Neural progenitor cell (in vitro differentiated cells): ENCODE measurements at regions not wholly inside any gene's neighbourhood (a gene's known extent, or its start where the extent isn't known, plus 50 kb on each side); places are given as distances from the start of the nearest gene placed in this dataset.

Experiments
- DNase-seq: peaks from one replicate; pipeline ENCODE4 v3.0.0-alpha.2; 2016; ENCODE audit warnings: low spot score
- H2AFZ ChIP-seq: fragments of 200-600 bp; sonication (generic); replicated peaks from 2 replicates; pipeline ENCODE4 v1.6.1; 2016; ENCODE audit warnings: antibody characterized with exemption
- H3F3A ChIP-seq: fragments of 200-600 bp; sonication (generic); 2 replicates; pipeline ENCODE4 v1.6.1; 2016; ENCODE audit warnings: antibody characterized with exemption, low read depth
- H3K27ac ChIP-seq: fragments of 200-600 bp; sonication (generic); 2 replicates; pipeline ENCODE4 v1.5.1; 2016; ENCODE audit warnings: mild to moderate bottlenecking
- H3K27me3 ChIP-seq: fragments of 200-600 bp; sonication (generic); 2 replicates; pipeline ENCODE4 v1.6.1; 2016; ENCODE audit warnings: mild to moderate bottlenecking, moderate library complexity
- H3K36me3 ChIP-seq: fragments of 200-600 bp; sonication (generic); 2 replicates; pipeline ENCODE4 v1.5.1; 2016
- H3K4me1 ChIP-seq: fragments of 200-600 bp; sonication (generic); 2 replicates; pipeline ENCODE4 v1.6.1; 2016; ENCODE audit warnings: mixed run types
- H3K4me2 ChIP-seq: fragments of 200-600 bp; sonication (generic); 2 replicates; pipeline ENCODE4 v1.6.1; 2016
- H3K4me3 ChIP-seq: fragments of 200-600 bp; sonication (generic); 2 replicates; pipeline ENCODE4 v1.5.1; 2016
- H3K79me2 ChIP-seq: fragments of 200-600 bp; sonication (generic); 2 replicates; pipeline ENCODE4 v1.6.1; 2016; ENCODE audit warnings: low read depth
- H3K9ac ChIP-seq: fragments of 200-600 bp; sonication (generic); 2 replicates; pipeline ENCODE4 v1.6.1; 2016
- H3K9me3 ChIP-seq: fragments of 200-600 bp; sonication (generic); 2 replicates; pipeline ENCODE4 v1.5.1; 2016; ENCODE audit warnings: low read depth
- H4K20me1 ChIP-seq: fragments of 200-600 bp; sonication (generic); 2 replicates; pipeline ENCODE4 v1.6.1; 2016; ENCODE audit warnings: low read depth
- H3K27ac Mint-ChIP-seq: 3 replicates; pipeline ENCODE4 v1.8.0; 2021; ENCODE audit warnings: mixed read lengths
- H3K27me3 Mint-ChIP-seq: 2 replicates; pipeline ENCODE4 v1.8.0; 2022; ENCODE audit warnings: low read depth, mild to moderate bottlenecking, inconsistent platforms, moderate library complexity, mixed read lengths; ENCODE audit not compliant: insufficient read depth
- H3K36me3 Mint-ChIP-seq: 3 replicates; pipeline ENCODE4 v1.8.0; 2021; ENCODE audit warnings: mixed read lengths
- H3K4me1 Mint-ChIP-seq: 3 replicates; pipeline ENCODE4 v1.8.0; 2021; ENCODE audit warnings: mixed read lengths
- H3K4me3 Mint-ChIP-seq: 3 replicates; pipeline ENCODE4 v1.8.0; 2021; ENCODE audit warnings: mild to moderate bottlenecking, moderate library complexity, mixed read lengths
- H3K9me3 Mint-ChIP-seq: 3 replicates; pipeline ENCODE4 v1.8.0; 2020; ENCODE audit warnings: mixed read lengths
- CTCF ChIP-seq: fragments of 200-600 bp; sonication (generic); IDR thresholded peaks from 2 replicates; pipeline ENCODE4 v1.5.1; 2017; ENCODE audit warnings: antibody characterized with exemption, mild to moderate bottlenecking
- EZH2 ChIP-seq: fragments of 200-600 bp; sonication (generic); IDR thresholded peaks from 2 replicates; pipeline ENCODE4 v1.6.1; 2017; ENCODE audit warnings: antibody characterized with exemption, mild to moderate bottlenecking, moderate library complexity
- EZH2phosphoT487 ChIP-seq: fragments of 200-600 bp; sonication (generic); IDR thresholded peaks from 2 replicates; pipeline ENCODE4 v1.6.1; 2017; ENCODE audit warnings: antibody characterized with exemption

DNA sequence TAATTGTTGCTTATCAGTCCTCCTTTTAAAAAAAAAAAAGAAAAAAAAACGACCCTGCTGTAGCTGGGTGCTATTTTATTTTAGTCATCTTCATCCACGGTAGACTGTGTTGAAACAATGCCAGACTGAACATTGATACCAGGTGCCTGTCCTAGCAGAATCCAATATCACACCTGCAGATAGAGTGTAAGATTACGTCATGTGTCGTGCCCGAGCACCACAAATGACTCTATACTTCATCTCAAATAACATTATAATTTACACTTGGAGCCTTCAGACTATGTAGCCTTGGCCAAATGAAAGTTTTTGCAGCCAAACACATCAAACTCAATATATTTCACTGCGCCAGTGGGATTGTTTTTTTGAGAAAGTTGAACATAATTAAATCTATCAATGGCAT lies 410.6 kb downstream of the FGF9 start:
- no peak for TF ChIP-seq EZH2phosphoT487
- TF ChIP-seq EZH2: no peak
- TF ChIP-seq CTCF: no peak
- peaks cover 7% of the 10 kb centered on the region for H3K4me1 ChIP-seq
- Mint-ChIP-seq H3K36me3 (no peaks in the 10 kb centered on the region), H3K4me1 (no peaks in the 10 kb centered on the region), H3K27me3 (no peaks in the 10 kb centered on the region), H3K4me3 (no peak overlapping the region), H3K27ac (no peak overlapping the region), H3K9me3 (no peaks in the 10 kb centered on the region)
- no peaks in the 10 kb centered on the region for H3K9me3 ChIP-seq
- no peak overlapping the region for H3K4me3 ChIP-seq
- H3K9ac ChIP-seq: no peak overlapping the region
- no peaks in the 10 kb centered on the region for H3K36me3 ChIP-seq
- H3F3A ChIP-seq: no peaks in the 10 kb centered on the region
- no peak overlapping the region for H3K4me2 ChIP-seq
- H3K27me3 ChIP-seq: no peaks in the 10 kb centered on the region
- no peak for DNase-seq
- no peak overlapping the region for H3K27ac ChIP-seq
- no peak overlapping the region for H2AFZ ChIP-seq
- H3K79me2 ChIP-seq: no peaks in the 10 kb centered on the region
- no peaks in the 10 kb centered on the region for H4K20me1 ChIP-seq

- peaks cover 7% of the 10 kb centered on the region for H3K4me1 ChIP-seq
- no peaks in the 10 kb centered on the region for H3K4me1 Mint-ChIP-seq
- no peaks in the 10 kb centered on the region for H4K20me1 ChIP-seq
- H3K4me3 Mint-ChIP-seq: no peak overlapping the region
- TF ChIP-seq CTCF (no peak), EZH2 (no peak), EZH2phosphoT487 (no peak)
- no peaks in the 10 kb centered on the region for H3K27me3 Mint-ChIP-seq
- DNase-seq: no peak
- H3K36me3 Mint-ChIP-seq: no peaks in the 10 kb centered on the region
- no peak overlapping the region for H3K9ac ChIP-seq
- no peak overlapping the region for H3K4me2 ChIP-seq
- H3F3A ChIP-seq: no peaks in the 10 kb centered on the region
- no peaks in the 10 kb centered on the region for H3K9me3 ChIP-seq
- no peak overlapping the region for H3K4me3 ChIP-seq
- no peak overlapping the region for H3K27ac Mint-ChIP-seq
- H3K27me3 ChIP-seq: no peaks in the 10 kb centered on the region
- no peak overlapping the region for H2AFZ ChIP-seq
- no peaks in the 10 kb centered on the region for H3K36me3 ChIP-seq
- H3K27ac ChIP-seq: no peak overlapping the region
- H3K79me2 ChIP-seq: no peaks in the 10 kb centered on the region
- H3K9me3 Mint-ChIP-seq: no peaks in the 10 kb centered on the region
These were observed 411.2 kb downstream of the FGF9 start for GRCh38 chr13:22082030-22082429.

GRCh38 chr13:22082437-22083100 lies 411.7 kb downstream of the FGF9 start:
- no peak for TF ChIP-seq CTCF
- no peak for TF ChIP-seq EZH2phosphoT487
- TF ChIP-seq EZH2: no peak
- Histone ChIP-seq H3K9ac (no peak overlapping the region), H3K9me3 (no peaks in the 10 kb centered on the region), H3K27ac (no peak overlapping the region), H3K27me3 (no peaks in the 10 kb centered on the region), H3K4me3 (no peak overlapping the region), H4K20me1 (no peaks in the 10 kb centered on the region), H3K4me1 (peaks cover 7% of the 10 kb centered on the region), H3K36me3 (no peaks in the 10 kb centered on the region), H3F3A (no peaks in the 10 kb centered on the region), H2AFZ (no peak overlapping the region), H3K79me2 (no peaks in the 10 kb centered on the region), H3K4me2 (no peak overlapping the region)
- Mint-ChIP-seq H3K27me3 (no peaks in the 10 kb centered on the region), H3K4me3 (no peak overlapping the region), H3K4me1 (peaks cover 2% of the 10 kb centered on the region), H3K36me3 (no peaks in the 10 kb centered on the region), H3K9me3 (no peaks in the 10 kb centered on the region), H3K27ac (no peak overlapping the region)
- DNase-seq: no peak
